HG03521 (cell line): ENCODE measurements at regions not wholly inside any gene's neighbourhood (a gene's known extent, or its start where the extent isn't known, plus 50 kb on each side); places are given as distances from the start of the nearest gene placed in this dataset.

Experiments used
- ATAC-seq: cut with Tn5 transposase; IDR thresholded peaks from one replicate; pipeline ENCODE4 v1.9.1; 2021; ENCODE audit warnings: mild to moderate bottlenecking, moderate library complexity; ENCODE audit not compliant: unreplicated experiment

DNA sequence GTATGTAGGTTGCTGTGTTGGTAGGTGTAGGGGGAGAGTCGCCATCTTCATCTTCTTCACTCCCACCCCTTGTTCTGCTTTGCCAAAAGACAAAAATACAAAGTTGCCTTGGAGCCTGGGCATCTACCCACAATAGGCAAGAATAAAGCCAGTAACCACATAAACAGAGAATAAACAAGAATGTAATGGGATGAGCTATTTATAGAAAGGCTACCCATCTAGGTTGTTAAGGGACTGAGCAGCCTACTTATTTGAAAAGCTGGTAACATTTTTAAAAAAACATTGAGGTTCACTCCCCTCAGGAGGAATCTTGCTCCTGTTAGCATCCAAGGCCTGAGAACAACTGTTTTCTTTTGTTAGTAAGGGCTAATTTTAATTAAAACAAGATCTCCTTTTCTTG, 301.4 kb upstream of the STXBP5 start:
- no peak for ATAC-seq

GRCh38 chr6:146903451-146903850, 300.8 kb upstream of the STXBP5 start:
- no peak for ATAC-seq

DNA sequence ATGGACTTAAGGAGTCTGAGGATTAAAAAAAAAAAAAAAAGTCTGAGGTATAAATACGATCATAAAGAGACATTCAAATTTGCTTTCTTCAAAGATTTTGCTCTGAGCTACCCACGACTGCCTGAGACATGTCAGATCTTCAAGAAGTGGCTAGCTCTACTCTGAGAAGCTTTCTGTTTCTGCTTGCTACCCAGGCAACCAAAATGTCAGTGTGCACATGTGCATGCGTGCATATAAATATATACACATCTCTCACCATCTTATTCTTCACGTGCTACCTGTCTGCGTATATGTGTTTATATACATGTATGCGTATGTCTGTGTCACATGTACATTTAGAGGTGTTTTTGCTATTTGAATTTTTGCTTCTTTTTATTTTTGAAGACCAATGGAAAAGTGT, 299.6 kb upstream of the STXBP5 start:
- no peak for ATAC-seq

GRCh38 chr6:146905181-146905704, 299.0 kb upstream of the STXBP5 start:
- ATAC-seq, result no peak

DNA sequence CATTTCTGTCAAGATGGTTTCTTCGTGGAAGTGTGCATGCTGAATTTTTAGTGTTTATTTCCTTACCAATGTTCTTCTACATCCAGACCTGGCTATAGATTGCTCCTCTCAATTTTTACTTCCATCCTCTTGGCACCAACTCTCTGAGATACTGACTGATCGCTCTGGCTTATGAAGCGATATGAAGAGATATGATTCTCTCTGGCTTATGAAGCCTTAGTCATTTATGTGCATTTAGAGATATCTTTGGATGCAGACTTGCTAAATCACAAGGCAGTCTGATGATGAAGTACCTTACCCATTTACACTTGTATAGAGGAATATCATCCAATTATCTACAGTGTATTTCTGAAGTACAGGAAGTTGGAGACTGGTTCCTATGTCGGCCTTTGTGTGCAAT, 295.4 kb upstream of the STXBP5 start:
- no peak for ATAC-seq

DNA sequence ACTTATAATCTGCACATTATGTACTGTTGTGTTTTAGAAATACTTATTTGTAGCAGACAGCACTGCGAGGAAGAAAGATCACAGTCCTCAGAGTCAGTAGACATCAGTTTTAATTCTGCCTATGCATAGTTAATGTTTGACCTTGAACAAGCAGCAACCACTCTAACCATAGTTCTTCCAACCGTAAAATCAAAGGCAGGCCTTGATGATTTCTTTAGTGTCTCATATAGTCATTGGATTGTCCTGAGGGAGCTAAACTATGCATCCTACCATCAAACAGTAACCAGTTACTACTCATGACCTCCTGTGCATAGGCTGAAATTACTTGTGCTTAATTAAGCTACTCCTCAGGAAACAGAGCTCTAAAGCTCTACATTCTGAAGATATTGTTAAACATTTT, 294.8 kb upstream of the STXBP5 start:
- no peak for ATAC-seq

DNA sequence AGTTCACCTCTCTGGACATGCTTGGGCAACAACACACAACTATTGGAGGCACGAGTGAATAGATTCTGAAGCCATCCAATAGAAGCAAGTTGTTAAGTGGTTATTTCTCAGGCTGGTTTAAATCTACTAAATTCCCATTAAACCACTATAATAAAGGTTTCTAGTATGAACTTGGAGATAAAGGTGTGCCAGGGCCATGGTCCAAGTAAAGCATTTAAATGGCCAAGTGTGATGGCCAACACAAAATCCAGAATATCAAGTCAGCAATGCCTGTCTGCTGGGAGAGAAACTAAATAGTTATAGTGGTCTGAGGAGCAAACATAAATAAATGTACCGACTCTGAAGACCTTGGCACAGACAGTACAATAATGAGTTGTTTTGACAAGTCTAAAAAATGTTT, 294.3 kb upstream of the STXBP5 start:
- no peak for ATAC-seq

DNA sequence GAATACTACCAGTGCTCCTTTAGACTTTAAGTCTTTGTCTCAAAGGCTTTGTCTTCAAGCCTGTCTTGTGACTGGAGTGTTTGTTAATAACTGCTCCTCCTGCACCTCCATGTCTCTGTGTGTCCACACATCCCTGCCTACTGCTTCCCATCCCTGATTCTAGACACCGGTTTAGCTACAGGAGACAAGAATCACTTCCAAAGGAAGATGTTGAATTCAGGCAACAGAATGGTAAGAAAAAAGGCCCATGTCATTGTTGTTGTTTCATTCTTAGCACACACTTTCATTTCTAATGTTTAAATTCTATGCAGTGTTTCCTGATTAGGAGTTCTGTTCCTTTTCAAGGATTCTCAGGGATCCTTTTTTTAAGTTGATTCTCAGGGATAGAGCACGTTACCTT, 293.6 kb upstream of the STXBP5 start:
- no peak for ATAC-seq

DNA sequence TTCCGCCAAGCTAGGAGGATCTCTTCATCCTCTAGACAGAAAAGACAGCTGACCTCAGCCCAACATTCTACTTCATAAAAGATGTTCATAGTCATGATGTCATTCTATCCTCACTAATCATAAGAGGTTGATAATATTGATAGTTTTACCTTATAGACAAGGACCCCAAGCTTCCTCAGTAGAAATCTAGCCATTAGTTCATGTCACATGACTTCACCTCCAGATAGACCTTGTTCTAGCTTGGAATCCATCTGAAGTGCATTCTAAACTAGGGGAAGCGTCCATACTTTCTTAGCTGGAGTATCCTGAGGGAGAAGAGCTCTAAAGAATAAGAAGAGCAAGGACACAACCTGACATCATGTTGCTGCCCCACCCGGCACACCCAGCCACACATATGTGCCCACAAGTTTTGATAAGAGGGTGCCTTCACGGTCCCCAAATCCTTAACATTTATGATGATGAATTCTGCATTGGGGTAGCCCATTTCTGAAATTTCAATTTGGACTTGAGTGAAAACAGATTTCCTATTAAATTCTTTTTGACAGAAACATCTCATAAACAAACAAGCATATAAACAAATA, 292.5 kb upstream of the STXBP5 start:
- ATAC-seq, result no peak

DNA sequence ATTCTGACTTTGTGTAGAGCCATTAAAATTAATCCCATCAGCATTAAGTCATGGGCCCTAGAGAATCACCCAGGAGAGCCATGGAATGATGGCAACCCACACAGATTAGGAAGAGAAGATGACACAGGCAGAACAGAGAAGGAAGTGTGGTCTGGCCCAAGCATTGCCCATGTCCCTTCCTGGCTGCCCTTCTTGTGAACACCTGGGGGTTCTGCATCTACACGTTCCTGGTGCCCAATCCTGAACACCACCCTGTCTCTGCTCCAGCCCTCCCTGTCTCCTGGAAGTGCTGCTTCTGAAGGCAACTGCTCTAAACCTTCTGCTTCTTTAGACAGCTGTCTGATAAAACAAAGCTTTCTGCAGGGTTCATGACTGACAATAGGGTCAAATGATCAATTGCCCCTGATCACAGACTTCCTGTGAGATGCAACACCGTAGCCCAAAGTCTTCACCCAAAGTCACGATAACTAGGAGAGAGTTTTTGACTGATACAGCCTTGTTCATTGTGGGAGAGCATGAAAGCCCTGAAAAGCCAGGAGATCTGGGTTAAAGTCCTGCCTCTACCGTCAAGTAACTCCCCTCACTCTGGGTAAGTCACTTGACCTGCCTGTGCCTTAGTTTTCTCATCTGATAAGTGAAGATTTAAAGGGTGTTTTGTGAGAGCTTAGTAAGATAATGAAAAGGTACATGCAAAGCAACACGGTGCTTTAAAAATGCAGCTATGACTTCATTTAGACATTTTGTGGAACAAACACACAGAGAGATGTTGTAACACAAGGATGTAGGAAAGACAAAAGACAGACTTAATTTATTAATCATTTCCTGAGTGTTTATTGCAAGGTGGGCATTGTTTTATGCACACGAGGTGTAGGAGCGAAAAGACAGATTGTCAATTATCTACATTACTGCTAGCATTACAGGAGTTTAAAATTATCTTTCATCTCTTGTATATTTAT, 291.2 kb upstream of the STXBP5 start:
- no peak for ATAC-seq

DNA sequence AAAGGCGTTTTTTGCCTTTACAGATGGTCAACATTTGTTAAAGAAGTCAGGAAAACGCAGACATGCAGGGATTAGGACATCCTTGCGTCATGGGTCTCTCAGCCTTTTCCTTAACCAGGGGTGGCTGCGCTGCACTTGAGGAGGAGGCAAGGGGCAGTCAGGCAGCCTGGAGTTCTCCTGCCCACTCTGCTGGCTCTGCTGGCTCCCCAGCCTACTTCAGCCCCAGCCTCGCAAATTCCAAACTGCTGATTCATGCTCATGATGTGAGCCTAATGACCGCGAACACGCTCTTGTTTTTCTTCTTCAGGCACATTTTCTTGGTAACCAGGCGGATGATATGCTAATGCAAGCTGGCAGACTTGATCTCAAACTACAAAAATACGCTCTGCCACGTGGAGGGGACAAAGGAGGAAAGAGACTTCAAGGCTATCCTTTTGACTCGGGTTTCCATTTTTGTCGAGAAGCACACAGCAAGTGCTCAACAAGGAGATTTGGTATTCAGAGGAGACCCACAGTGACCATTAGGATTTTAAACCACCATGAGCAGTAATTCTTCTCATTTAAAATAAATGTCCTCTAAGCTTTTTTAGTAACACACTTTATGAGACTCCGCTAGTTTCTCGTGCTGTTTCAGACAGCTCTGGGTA, 290.3 kb upstream of the STXBP5 start:
- no peak for ATAC-seq

DNA sequence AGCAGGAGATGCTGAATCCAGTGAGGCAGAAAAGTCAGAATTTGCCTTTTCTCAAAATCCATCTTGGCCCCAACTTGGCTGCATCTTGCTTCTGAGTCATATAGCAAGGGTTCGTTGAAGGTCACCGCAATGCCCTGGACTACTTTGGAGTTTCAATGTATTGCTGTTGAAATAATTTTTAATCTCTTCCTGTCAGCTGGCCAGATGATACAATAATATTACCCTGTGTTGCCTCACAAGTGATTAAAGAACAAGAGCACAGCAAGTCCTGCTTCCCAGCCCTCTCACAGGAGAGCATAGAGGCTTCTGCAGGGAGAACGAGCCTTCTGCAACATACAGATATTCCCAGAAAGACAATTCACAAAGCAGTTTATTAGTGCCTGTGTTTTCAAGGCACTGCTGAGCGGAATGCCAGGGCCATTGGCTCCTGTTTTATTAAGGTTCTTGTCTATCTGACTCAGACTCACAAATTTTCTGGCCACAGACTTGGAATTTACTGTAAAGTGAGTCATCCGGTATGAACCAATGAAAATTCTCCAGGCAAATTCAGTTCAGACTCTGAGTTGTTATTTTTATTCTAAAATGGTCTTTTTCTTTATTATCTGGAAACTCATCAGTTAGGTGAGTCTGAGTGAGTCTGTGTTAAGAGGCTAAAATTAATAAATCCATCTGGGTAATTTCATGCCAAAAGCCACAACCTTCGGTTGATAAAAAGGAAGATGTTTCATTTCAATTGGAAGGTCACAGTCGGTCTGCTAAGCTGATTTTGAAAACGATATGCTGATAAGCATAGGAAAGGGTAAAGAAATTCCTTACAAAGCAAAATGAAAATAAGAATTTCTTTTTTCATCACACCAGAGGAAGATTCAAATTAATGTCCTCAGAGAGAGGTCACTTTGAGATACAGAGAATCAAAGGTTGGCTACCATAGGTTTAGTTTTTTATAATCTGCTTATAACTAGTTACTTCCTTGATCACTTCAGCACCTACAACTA, 289.4 kb upstream of the STXBP5 start:
- no peak for ATAC-seq

DNA sequence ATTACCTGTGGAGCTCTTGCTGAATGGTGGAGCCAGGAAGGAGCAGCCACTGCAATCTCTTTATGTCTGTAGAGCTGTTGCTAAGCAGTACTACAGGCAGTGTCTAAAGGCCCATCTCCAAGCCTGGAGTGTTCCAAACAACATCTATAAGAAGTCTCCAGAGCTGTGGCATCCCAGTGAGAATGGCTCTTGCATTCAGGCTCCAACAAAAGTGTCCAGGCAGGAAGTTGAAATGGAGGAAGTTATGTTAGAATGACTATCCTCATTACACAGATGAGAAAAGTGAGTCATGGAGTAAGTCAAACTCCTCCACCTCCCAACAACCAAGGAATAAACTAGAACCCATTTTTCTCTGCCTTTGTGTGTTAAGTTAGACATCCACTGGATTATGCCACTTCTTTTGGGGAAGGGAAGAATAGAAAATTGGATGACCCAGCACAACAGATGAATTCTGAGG, 288.5 kb upstream of the STXBP5 start:
- no peak for ATAC-seq

GRCh38 chr6:146916435-146917025, 287.7 kb upstream of the STXBP5 start:
- ATAC-seq, result no peak

GRCh38 chr6:146917182-146917581, 287.0 kb upstream of the STXBP5 start:
- no peak for ATAC-seq

DNA sequence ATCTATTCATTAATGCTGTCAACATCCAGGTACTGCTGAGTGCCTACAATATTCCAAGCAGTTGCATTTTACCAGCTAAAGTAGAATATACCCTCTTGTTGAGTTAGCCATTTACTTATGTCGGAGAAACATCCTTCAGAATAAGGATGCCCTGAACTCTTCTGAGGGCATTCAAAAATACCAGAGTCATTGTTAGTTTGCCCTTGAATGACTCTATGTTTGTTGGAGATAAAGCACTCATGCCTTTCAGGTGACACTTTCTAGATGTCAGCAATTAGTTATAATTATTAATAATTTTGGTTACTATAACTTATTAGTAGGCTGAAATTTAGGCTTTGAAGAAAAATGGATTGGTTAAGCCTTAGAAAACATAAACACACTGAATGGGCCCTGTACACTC, 286.2 kb upstream of the STXBP5 start:
- ATAC-seq, result no peak

DNA sequence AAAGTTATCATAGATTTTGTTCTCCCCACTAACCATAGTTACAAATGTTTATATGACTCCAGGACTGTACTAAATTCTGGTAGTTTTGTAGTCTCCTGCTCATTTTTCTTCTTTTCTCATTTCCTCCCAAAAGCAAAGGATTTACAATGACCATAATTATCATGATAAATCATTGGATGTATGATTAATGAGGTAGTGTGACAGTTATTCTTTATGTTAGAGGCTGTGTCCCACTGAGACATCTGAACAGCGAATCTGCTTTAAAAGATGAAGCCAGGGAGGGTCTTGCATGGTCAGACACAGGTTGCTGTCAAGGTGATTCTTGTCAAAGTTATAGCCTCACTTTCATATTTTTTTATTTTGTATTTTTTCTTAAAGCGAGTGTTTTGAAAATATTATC, 285.2 kb upstream of the STXBP5 start:
- no peak for ATAC-seq

- no peak for ATAC-seq
Observed at GRCh38 chr6:146923205-146923833, 280.9 kb upstream of the STXBP5 start.

DNA sequence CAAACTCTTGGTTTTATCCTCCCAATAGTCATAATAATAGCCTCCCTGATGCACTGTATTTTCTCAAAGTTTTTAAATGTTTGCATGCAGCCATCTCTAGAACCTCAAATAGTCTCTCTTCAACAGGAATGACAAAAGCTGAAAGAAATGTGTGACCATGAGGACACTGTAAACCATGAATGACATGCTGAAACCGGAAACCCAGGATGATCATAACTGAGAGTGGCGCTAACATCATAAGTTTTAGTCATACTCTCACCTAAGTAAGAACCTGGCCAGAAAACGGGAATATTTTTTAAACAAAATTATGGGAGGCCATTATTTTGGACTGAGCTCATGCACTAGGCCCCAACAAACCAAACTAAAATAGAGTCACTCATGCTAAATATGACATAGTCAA, 278.4 kb upstream of the STXBP5 start:
- ATAC-seq, result no peak

DNA sequence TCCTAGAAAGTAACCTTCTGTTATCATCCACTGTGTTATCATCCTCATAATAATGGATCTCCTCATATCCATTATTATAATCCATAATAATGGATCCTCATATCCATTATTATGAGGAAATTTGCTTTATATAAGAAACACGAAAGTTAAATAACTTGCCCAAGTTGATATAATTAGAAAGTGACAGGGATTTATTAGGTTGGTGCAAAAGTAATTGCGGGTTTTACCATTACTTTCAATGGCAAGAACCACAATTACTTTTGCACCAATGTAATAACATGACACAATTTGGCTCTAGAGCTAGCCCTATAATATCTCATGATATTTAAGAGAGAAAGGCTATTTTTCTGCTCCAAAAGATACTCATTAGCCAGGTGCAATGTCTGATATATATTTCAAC, 275.7 kb upstream of the STXBP5 start:
- ATAC-seq, result no peak
